Stimulated activated CD4-positive, alpha-beta T cell treated with anti-CD3 and anti-CD28 coated beads, Interleukin-2, amount 100 ng/mL, for 48 hours (primary cell): ENCODE measurements at regions not wholly inside any gene's neighbourhood (a gene's known extent, or its start where the extent isn't known, plus 50 kb on each side); places are given as distances from the start of the nearest gene placed in this dataset.
"Not testable (repeated sequence)": the region's sequence is repeated elsewhere in the genome, so short reads cannot be mapped to it uniquely, and the experiment has no call there.

Experiments
- DNase-seq, 2 donors: peaks; one replicate each; pipeline ENCODE4 v3.0.0-alpha.2; 2020

DNA sequence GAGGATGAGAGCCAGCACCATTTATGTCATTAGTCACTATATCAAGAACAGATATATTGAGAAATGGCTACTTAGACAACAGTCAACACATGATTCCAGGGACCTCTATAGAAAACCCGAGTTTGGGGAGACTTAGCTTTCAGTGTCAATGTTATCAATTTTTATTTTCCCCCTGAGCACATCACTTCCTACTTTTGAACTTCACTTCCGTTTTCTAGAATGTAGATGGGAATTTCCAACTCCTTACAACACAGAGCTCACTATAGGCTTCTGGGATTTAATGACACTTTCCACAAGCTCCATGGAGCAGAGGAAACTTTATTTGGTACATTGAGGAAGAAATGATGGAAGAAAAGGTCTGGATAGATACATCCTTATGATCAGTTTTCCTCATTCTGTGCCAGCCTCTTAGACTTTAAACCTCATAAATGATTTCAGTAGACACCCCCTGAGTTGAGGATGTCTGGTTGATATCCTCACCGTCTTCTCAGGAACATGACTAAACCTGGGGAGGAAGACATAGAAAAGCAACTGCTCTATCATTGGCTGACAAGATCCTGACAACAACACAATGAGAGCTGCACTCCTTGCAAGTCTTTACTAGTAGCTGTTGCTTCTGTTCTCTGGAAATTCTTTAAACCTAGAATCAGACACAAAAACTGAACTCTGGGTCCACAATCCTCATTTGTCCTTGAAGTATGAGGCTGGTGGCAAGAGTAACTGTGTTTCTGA is 449.4 kb upstream of the OR4E1 start:
- DNase-seq = no peak

DNA sequence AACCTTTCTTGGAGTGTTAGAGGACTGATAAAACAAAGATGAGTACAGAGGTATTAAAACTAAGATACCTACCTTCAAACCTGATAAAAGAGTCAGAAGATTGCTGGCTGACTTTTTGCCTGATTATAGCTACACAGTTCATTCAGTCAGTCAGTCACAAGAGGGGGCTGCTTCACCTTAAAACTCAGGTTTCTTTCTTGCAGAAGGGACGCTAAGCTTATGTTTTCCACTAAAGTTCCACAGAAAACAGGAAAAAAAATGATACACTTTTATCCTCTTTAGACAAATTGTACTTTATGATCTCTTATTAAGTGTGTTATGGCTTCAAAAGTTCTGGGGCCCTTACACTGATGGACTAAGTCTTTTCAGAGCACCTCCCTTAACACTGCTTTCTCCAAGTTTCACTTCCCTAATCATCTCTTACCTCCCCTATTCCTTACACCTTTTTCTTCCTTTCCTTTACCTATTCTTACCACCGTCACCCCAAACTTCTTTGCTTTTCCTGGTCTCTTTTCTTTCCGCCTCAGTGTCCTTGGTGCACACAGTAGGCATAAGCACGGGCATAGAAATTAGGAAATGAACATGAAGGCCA is 448.7 kb upstream of the OR4E1 start:
- no peak for DNase-seq

DNA sequence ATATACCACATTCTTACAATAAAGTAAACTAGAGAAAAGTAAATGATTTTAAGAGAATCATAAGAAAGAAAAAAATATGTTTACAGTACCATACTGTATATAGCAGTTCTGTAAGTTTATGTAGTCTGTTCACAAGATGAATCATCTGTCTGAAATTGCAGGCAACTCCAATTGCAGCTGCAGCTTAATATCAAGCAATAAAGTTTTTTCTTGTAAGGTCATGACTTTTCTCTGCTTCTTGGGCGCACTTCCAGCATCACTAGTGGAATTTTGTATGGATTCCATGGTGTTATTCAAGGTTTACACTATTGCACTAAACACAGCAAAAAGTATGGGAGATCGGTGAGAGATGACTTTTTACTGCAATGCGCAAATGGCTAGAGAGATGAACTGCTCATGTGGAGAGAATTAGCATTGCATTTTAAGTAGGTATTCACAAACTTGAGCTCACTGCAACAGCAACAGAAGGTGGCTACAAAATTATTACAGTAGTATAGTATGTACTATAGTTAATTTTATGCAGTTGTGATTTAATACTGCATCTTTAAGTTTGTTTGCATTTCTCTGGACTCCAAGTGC is 445.4 kb upstream of the OR4E1 start:
- no peak for DNase-seq

DNA sequence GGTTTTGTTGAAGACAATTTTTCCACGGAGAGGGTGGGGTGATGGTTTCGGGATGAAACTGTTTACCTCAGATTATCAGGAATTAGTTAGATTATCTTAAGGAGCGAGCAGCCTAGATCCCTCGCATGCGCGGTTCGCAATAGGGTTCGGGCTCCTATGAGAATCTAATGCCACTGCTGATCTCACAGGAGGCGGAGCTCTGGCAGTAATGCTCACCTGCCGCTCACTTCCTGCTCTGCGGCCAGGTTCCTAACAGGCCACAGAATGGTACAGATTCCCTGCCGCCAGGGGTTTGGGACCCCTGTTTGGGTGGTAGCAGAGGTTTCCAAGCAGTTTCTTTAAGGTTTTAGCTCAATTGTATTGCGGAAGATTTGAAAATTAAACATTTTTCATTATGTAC is 439.8 kb upstream of the OR4E1 start:
- no peak for DNase-seq

DNA sequence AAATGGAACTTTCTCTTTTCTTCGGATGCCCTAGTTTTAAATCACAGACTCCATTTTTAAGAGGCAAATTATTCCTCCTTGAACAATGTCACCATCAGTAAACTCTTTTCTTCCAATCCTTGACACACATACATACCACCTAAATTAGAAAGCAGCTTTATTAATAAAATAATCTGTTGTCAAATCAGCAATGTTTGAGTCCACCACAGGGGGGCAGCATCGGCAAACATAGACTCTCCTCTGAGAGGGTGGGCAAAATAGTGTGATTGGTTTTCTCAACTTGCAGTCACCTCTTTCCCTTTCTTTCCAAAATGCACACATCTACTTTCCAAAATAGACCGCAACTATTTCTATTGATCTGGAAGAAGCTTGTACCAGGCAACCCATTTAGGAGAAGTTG is 438.4 kb upstream of the OR4E1 start:
- DNase-seq = peak; percentile 28 to 46

DNA sequence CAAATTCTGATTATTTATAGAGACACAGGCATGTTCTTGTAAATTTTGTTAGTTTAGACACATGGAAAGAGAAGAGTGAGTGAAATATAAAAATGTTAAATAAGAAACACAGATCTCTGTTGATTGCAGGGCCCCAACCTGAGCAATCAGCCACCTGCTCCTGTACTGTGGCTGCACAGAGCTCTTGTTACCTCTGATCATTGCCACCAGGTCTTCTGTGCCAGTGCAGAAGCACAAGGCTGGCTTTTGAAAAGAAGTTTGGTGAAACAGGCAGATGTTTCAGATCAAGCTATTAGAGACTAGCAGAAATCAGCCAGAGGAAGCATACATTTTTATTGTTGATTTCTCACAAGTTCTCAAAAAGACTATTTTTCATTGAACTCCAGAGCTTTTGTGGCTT is 434.1 kb upstream of the OR4E1 start:
- no peak for DNase-seq

DNA sequence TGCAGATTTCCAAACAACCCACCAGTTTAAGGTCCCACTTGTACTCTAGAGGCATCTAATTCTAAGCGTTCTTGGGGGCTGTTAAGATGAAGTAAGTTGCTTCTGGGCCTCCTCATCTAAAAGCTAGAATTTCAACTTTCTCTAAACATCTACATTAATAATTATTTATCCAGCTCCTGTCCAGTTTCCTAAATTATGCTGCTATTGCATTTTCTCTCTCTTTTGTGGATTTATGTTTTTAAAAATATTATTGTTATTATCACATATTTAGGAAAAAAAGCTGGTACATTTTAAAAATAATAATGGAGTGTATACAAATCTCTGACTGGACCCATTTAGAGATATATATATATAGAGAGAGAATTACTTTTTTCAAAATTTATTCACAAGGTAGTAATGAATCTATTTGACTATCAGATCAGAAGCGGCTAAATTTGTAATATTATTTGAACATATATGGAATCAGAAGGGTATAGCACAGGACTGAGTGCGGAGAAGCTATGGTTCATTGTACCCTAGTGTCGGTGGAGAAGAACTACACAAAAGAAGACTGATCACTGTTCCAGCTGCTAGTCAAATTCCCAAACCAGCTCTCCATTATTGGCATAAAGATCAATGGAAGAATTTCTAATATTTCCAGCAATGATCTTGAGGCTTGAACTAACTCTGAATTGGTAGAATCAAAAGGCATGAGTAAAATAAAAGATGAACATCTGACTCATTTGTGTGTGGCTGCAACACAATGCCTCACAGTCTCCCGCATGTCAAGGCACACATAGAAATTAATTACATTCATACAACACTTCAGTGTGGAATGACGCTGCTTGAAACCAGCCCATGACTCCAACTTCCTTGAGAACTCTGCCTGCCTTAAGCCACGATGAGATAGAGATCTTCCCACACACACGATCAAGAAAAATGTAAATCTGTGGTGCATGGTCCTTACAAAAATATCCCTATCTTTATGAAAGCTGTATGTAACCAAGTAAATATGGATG is 433.4 kb upstream of the OR4E1 start:
- no peak for DNase-seq

DNA sequence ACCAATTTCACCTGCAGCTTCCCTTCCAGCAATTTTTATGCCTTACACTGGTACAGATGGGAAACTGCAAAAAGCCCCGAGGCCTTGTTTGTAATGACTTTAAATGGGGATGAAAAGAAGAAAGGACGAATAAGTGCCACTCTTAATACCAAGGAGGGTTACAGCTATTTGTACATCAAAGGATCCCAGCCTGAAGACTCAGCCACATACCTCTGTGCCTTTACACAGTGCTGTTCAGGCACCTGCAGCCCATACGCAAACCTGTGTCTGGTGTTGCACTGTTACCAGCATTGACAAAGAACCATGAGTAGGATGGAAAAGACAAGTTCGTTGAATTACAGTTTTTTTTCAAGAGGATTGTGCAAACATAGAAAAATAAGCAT is 432.0 kb upstream of the OR4E1 start:
- DNase-seq = no peak

DNA sequence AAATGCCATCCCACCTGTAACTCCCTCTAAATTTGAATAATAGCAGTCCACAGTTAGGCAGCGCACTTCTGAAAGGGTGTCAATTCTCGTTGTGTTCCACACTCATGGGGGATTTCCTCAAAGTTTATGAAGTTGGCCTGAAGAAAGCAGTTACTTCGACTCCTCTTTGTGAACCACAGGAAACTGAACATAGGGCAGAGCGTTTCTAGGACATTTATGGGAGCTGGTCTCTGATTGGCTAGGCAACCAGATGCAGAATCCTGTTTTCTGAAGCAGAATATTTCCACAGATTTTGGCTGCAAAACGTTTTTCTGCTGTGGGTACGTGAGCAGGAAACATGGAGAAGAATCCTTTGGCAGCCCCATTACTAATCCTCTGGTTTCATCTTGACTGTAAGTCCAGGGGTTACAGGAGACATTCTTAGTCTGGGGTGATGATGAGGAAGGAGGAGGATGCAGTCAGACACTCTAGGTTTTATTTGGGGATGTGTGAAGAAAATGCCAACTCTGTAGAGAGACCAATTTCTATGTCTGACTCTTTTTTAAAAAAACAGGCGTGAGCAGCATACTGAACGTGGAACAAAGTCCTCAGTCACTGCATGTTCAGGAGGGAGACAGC is 431.5 kb upstream of the OR4E1 start:
- DNase-seq = no peak

DNA sequence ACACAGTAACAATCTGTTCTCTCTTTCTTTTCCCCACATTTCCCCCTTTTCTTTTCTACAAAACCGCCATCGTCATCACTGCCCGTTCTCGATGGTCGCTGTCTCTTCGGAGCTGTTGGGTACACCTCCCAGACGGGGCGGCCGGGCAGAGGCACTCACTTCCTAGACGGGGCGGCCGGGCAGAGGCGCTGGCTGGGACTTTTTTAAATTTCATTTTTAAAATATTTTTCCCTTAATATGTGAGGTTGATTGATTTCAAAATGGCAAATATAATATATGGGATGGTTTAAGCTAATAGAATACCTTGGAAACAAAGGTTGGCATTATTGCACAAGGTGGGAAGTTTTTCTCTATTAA is 427.1 kb upstream of the OR4E1 start:
- not testable (repeated sequence) for DNase-seq

DNA sequence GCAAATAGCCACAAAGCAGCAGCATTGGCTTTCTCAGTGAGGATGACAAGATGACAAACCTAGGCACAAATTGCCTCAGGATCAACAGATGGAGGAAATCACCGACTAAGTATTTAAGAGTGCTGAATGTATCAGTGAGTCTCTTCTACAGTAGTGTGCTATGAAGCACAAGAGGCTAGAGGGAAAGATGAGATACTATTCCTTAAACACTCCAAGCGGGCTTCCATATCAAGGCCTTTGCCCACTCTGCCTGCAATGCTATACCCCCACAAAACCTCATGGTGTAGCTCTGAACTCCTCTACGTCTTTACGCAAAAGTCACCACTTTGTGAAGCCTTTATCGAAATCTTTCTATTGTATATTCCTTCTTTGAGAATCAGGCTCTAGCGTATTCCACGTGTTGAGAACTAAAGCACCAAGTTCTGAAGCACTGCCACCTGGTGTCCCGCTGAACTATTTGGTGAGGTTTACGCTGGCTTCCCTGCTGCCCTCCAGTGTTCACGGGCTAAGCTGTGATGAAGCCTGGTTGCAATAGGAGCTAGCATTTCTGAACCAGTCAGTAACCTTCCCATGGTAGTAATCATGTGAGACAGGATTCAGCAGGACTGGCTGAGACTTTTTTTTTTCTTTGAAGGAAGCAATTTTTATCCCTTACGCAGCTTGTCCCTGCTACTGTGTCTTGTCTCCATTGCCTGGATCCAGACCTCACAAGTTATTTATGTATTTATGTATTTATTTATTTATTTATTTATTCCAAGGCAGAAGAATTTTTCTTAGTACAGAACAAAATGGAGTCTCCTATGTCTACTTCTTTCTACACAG is 426.5 kb upstream of the OR4E1 start:
- DNase-seq = peak in 1 of 2 donors; percentile 25

DNA sequence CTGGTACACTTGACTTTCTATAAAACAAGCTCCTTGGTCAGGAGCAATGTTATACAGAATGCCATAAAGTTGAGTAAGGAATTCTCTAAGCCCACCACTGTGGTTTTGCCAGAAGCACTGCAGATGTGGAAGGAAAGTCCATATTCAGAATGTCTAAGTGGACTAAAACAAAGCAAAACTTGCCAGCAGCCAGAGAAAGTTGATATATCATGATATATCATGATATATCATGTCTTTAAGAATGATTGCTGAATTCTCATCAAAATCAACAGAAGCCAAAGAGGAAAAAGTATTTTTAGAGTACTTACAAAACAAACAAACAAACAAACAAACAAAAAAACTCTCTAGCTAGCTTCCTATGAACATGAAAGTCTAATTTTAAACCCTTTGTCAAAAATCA is 424.8 kb upstream of the OR4E1 start:
- DNase-seq = no peak

DNA sequence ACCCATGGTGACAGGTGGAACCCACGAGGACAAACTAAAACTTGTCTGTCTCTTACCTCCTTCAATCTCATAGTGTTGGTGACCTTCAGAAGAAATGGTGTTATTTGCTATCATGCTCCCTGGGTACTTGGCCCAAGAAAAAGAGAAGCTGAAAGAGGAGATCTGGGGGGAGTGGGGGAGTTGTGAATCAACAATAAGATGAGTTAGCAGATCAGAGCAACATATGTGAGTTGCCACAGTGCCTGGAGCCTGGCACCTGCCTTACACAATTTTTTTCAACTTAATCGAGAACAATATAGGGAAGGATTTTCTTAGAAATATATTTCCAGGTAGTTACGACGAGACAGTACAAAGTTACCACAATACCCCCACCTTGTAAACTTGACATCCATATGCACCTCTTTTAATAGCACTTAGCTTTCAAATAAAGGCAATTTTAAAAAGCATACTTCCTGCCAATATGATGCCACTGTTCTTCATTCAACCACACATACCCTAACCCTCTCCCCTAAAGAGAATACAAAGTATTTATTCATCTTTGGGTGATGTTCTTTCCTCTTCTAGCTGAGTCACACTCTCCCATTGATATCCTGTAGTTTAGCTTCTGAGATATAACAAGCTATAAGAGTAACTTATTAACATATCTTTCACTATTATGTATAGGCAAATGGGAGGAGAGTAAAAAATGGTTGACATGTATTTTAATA is 424.1 kb upstream of the OR4E1 start:
- no peak for DNase-seq

DNA sequence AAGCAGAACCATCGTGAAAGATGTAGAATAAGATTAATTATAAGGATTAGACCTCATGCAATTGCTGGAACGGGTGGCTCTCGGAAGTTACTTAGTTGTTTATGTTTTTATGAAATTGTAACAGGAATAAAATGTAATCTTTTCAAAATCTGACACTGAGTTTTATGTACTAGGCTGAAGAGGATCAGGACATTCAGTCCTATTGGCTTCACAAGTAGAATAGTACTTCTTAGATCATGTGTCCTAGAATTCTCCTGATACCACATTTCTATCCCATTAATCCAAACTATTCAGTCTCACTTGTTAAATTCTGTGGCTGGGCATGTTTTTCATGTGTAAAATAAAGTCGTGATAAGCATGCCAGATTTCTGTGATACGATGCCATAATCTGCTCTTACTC is 423.5 kb upstream of the OR4E1 start:
- no peak for DNase-seq

DNA sequence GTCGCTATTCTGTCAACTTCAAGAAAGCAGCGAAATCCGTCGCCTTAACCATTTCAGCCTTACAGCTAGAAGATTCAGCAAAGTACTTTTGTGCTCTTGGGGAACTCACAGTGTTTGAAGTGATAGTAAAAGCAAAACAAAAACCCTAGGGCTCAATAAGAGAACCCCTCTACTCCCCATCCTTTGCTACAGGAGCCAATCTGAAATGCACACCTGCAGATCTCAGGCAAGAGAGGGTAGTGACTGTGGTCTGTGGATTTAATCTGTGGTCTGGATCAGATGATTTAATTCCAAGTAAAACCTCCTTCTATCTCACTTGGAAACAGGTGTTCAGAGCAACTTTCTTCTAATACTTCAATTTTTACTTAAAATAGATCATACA is 422.9 kb upstream of the OR4E1 start:
- no peak for DNase-seq

DNA sequence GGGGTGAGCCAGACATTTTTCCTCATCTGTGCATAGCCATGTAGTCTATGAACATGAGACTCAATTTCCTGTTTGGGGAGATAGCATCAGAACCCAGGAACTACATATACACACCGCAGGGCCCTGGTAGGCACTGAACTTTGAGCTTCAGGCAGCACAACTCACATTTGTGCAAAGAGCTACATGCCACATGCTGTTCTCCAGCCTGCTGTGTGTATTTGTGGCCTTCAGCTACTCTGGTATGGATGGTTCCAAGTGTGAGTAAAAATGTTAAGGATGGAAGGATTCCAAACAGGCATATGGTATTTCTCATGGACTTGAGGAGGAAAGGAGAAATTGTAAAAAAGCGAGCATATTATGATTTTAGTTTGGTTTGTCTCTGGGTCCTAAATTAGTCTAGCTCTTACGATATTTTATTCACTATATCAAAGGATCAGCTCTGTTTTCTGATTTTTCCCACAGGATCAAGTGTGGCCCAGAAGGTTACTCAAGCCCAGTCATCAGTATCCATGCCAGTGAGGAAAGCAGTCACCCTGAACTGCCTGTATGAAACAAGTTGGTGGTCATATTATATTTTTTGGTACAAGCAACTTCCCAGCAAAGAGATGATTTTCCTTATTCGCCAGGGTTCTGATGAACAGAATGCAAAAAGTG is 422.4 kb upstream of the OR4E1 start:
- no peak for DNase-seq

DNA sequence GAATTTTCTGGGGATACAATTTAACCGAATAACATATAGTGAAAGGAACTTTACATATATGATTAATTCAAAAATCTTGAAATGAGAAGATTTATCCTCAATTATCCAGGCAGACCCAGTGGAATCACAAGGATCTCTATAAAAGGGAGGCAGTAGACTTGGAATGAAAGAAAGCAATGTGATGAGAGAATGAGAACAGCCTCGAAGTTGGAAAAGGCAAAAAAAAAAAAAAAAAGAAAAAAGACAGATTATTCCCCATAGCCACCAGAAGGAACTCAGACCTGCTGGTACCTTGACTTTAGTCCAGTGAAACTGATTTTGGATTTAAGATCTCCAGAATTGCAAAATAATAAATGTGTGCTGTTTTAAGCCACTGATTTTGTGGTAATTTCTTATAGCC is 416.3 kb upstream of the OR4E1 start:
- no peak for DNase-seq

DNA sequence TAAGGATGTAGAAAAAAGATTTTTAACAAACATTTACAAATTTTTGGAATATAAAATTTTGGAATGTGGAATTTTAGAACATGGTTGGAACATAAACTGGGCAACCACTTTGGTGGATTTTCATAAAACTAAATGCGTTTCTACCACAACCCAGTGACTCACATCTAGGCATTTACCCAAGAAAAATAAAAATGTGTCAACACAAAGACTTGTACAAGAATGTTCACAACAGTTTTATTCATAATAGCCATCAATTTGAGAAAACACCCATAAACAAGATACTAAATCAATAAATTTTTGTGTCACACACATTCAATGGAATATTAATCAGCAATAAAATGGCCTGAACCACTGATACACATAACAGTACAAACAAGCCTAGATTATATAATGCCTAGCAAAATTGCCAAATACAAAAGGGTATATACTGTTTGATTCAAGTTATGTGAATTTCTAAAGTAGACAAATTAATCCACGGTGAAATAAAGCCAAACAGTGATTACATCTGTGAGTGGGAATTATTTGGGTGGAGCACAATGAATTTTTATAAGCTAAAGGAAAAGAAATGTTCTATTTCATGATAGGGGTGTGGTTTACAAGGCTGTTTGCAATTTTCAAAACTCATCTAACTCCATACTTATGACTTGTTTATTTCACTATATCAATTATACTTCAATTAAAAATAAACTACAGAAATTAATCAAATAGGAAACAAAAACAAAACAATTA is 415.2 kb upstream of the OR4E1 start:
- DNase-seq = no peak

DNA sequence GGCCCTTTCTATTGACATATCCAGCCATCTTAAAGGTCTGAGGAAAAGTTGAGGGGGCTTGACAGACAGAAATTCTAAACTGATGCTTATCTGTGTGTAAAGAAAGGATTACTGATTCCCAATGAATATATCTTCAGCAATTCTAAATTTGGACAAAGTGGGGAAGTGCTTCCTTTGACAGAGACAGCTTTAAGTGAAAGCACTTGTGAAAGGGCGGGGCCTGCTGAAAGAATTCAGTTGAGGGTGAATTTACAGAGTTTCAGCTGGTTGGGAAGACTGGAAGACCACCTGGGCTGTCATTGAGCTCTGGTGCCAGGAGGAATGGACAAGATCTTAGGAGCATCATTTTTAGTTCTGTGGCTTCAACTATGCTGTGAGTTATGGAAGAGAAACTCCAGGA is 412.5 kb upstream of the OR4E1 start:
- DNase-seq = no peak
